CD4-positive, alpha-beta T cell treated with Interleukin-1 beta for 1 hour (primary cell): ENCODE measurements at regions not wholly inside any gene's neighbourhood (a gene's known extent, or its start where the extent isn't known, plus 50 kb on each side); places are given as distances from the start of the nearest gene placed in this dataset.
"Not testable (repeated sequence)": the region's sequence is repeated elsewhere in the genome, so short reads cannot be mapped to it uniquely, and the experiment has no call there.

Experiments used
- DNase-seq, 2 donors: peaks; one replicate each; pipeline ENCODE4 v3.0.0-alpha.2; 2020 to 2022

GRCh38 chr15:93413745-93414144 is 324.7 kb upstream of the RGMA start:
- no peak for DNase-seq

GRCh38 chr15:93399121-93399520 is 310.1 kb upstream of the RGMA start:
- DNase-seq: no peak

- no peak for DNase-seq
Observed at GRCh38 chr15:93389211-93389610, 300.2 kb upstream of the RGMA start.

- DNase-seq: no peak
Observed at GRCh38 chr15:93384886-93385285, 295.9 kb upstream of the RGMA start.

GRCh38 chr15:93382200-93382820 is 293.3 kb upstream of the RGMA start:
- no peak for DNase-seq

GRCh38 chr15:93378558-93378957 is 289.5 kb upstream of the RGMA start:
- DNase-seq: no peak

- DNase-seq: no peak
Observed at GRCh38 chr15:93372865-93373223, 283.8 kb upstream of the RGMA start.

GRCh38 chr15:93372208-93372864 is 283.3 kb upstream of the RGMA start:
- DNase-seq: no peak

- DNase-seq: no peak
Observed at GRCh38 chr15:93366387-93367100, 277.5 kb upstream of the RGMA start.

- DNase-seq: no peak
Observed at GRCh38 chr15:93362821-93363220, 273.8 kb upstream of the RGMA start.

GRCh38 chr15:93362203-93362602 is 273.2 kb upstream of the RGMA start:
- DNase-seq: no peak

- DNase-seq: no peak
Observed at GRCh38 chr15:93361703-93362102, 272.7 kb upstream of the RGMA start.

GRCh38 chr15:93360976-93361375 is 272.0 kb upstream of the RGMA start:
- no peak for DNase-seq

- DNase-seq: no peak
Observed at GRCh38 chr15:93360318-93360717, 271.3 kb upstream of the RGMA start.

- DNase-seq: no peak
Observed at GRCh38 chr15:93359425-93360131, 270.6 kb upstream of the RGMA start.

- no peak for DNase-seq
Observed at GRCh38 chr15:93359060-93359408, 270.0 kb upstream of the RGMA start.

GRCh38 chr15:93358166-93359059 is 269.4 kb upstream of the RGMA start:
- DNase-seq: no peak

- DNase-seq: no peak
Observed at GRCh38 chr15:93348711-93349545, 259.9 kb upstream of the RGMA start.

- no peak for DNase-seq
Observed at GRCh38 chr15:93347986-93348385, 259.0 kb upstream of the RGMA start.

- DNase-seq: no peak
Observed at GRCh38 chr15:93345981-93346380, 257.0 kb upstream of the RGMA start.

GRCh38 chr15:93343402-93343801 is 254.4 kb upstream of the RGMA start:
- not testable (repeated sequence) for DNase-seq

GRCh38 chr15:93341164-93341563 is 252.2 kb upstream of the RGMA start:
- no peak for DNase-seq
